Gastrocnemius medialis (tissue), 4 donors: ENCODE measurements at regions not wholly inside any gene's neighbourhood (a gene's known extent, or its start where the extent isn't known, plus 50 kb on each side); places are given as distances from the start of the nearest gene placed in this dataset.

Experiments
- CTCF ChIP-seq, 5 experiments: fragments of 450-650 bp in 3 of 5; fragments of 200-600 bp in 2 of 5; sonication (generic) in 2 of 5; IDR thresholded peaks in 4 of 5; conservative IDR thresholded peaks in 1 of 5; 1 replicate in 4 of 5; 2 replicates in 1 of 5; pipeline ENCODE4 v1.5.1; 2016 to 2019; ENCODE audit warnings: antibody characterized with exemption in 5 of 5, mild to moderate bottlenecking in 3 of 5, moderate library complexity in 3 of 5
- POLR2A ChIP-seq, 2 donors: fragments of 450-650 bp; IDR thresholded peaks; one replicate each; pipeline ENCODE4 v1.6.1; 2017; ENCODE audit warnings: antibody characterized with exemption in 2 of 2, mild to moderate bottlenecking in 2 of 2, moderate library complexity in 2 of 2

- TF ChIP-seq POLR2A (IDR thresholded peaks at IDR 0.05) (no peak), CTCF (IDR thresholded peaks at IDR 0.05 in 4 of 5, conservative IDR thresholded peaks at IDR 0.05 in 1 of 5) (no peak)
Observed at GRCh38 chr3:55409806-55410205, 77.3 kb downstream of the WNT5A start.
